ENCODE measurements at regions not wholly inside any gene's neighbourhood (a gene's known extent, or its start where the extent isn't known, plus 50 kb on each side); places are given as distances from the start of the nearest gene placed in this dataset.

- no peak for DNase-seq
These were observed 75.4 kb upstream of the LRATD1 start for GRCh38 chr2:14557111-14557510.

GRCh38 chr2:14557916-14558315 is 74.6 kb upstream of the LRATD1 start:
- no peak for DNase-seq

- DNase-seq: peak; percentile 7 to 24
These were observed 74.1 kb upstream of the LRATD1 start for GRCh38 chr2:14558335-14558919.

- no peak for DNase-seq
These were observed 71.8 kb upstream of the LRATD1 start for GRCh38 chr2:14560716-14561115.

- DNase-seq: no peak
These were observed 69.2 kb upstream of the LRATD1 start for GRCh38 chr2:14563324-14563723.

GRCh38 chr2:14565666-14566065 is 66.9 kb upstream of the LRATD1 start:
- no peak for DNase-seq

- no peak for DNase-seq
These were observed 65.0 kb upstream of the LRATD1 start for GRCh38 chr2:14567561-14567960.

GRCh38 chr2:14569294-14569693 is 63.2 kb upstream of the LRATD1 start:
- peak; percentile 12 for DNase-seq

- DNase-seq: no peak
These were observed 59.9 kb upstream of the LRATD1 start for GRCh38 chr2:14572633-14573032.

- no peak for DNase-seq
These were observed 54.7 kb upstream of the LRATD1 start for GRCh38 chr2:14577843-14578242.
